IPS-18a (cell line): ENCODE measurements at regions not wholly inside any gene's neighbourhood (a gene's known extent, or its start where the extent isn't known, plus 50 kb on each side); places are given as distances from the start of the nearest gene placed in this dataset.

Experiments
- H3K27ac ChIP-seq: one replicate; pipeline ENCODE4 v1.5.1; 2013; ENCODE audit warnings: low read length
- H3K27me3 ChIP-seq: one replicate; pipeline ENCODE4 v1.6.1; 2013; ENCODE audit warnings: mild to moderate bottlenecking, low read length; ENCODE audit not compliant: control insufficient read depth, insufficient read depth
- H3K36me3 ChIP-seq: one replicate; pipeline ENCODE4 v1.6.1; 2013; ENCODE audit warnings: low read depth, low read length; ENCODE audit not compliant: control insufficient read depth
- H3K4me1 ChIP-seq: one replicate; pipeline ENCODE4 v1.6.1; 2013; ENCODE audit warnings: low read depth, low read length; ENCODE audit not compliant: control insufficient read depth
- H3K4me3 ChIP-seq: one replicate; pipeline ENCODE4 v1.5.1; 2013; ENCODE audit warnings: low read length
- H3K9ac ChIP-seq: one replicate; pipeline ENCODE4 v1.6.1; 2013; ENCODE audit warnings: mild to moderate bottlenecking, low read length, moderate library complexity
- H3K9me3 ChIP-seq: one replicate; pipeline ENCODE4 v1.6.1; 2013; ENCODE audit warnings: low read depth, low read length; ENCODE audit not compliant: control insufficient read depth

GRCh38 chr9:92171822-92172221, 56.6 kb upstream of the SPTLC1 start:
- Histone ChIP-seq H3K4me3 (no peak overlapping the region), H3K27me3 (no peaks in the 10 kb centered on the region), H3K4me1 (no peaks in the 10 kb centered on the region), H3K27ac (no peak overlapping the region), H3K9ac (no peak overlapping the region), H3K36me3 (no peaks in the 10 kb centered on the region), H3K9me3 (no peaks in the 10 kb centered on the region)

GRCh38 chr9:92171281-92171680, 56.1 kb upstream of the SPTLC1 start:
- Histone ChIP-seq H3K27ac (no peak overlapping the region), H3K4me1 (no peaks in the 10 kb centered on the region), H3K9ac (no peak overlapping the region), H3K27me3 (no peaks in the 10 kb centered on the region), H3K9me3 (no peaks in the 10 kb centered on the region), H3K36me3 (no peaks in the 10 kb centered on the region), H3K4me3 (no peak overlapping the region)

- H3K4me1 ChIP-seq: no peaks in the 10 kb centered on the region
- H3K9ac ChIP-seq: no peak overlapping the region
- H3K9me3 ChIP-seq: no peaks in the 10 kb centered on the region
- H3K27me3 ChIP-seq: no peaks in the 10 kb centered on the region
- no peak overlapping the region for H3K4me3 ChIP-seq
- no peaks in the 10 kb centered on the region for H3K36me3 ChIP-seq
- no peak overlapping the region for H3K27ac ChIP-seq
Observed at GRCh38 chr9:92170848-92171247, 55.6 kb upstream of the SPTLC1 start.

GRCh38 chr9:92165484-92165883, 50.3 kb upstream of the SPTLC1 start:
- no peaks in the 10 kb centered on the region for H3K36me3 ChIP-seq

More at GRCh38 chr9:92165484-92165883, 50.3 kb upstream of the SPTLC1 start:
- no peaks in the 10 kb centered on the region for H3K4me1 ChIP-seq
- H3K27me3 ChIP-seq: no peaks in the 10 kb centered on the region
- H3K9me3 ChIP-seq: no peaks in the 10 kb centered on the region
- no peak overlapping the region for H3K4me3 ChIP-seq
- no peak overlapping the region for H3K9ac ChIP-seq
- no peak overlapping the region for H3K27ac ChIP-seq
